ENCODE measurements at regions not wholly inside any gene's neighbourhood (a gene's known extent, or its start where the extent isn't known, plus 50 kb on each side); places are given as distances from the start of the nearest gene placed in this dataset.

DNA sequence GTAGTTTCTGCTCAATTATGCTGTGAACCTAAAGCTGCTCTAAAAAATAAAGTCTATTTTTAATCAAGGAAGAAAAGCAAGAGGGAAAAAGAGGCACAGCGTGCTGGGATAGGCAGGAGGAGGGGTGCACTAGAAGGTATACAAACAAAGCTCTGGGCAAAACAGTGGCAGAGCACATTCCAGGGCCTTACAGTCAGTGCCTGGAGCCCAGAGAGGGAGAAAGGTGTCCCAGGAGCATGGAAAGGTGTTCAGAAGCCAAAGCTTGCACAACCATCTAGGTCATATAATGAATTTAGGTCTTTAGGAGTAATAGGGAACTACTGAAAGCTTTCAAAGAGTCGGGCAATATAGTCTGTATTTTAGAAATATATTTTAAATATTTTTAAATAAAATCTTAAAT is 163.6 kb upstream of the PALMD start:
- TF ChIP-seq RXRA (IDR thresholded peaks at IDR 0.05) (no peak), CTCF (IDR thresholded peaks at IDR 0.05; ENCODE audit: low read depth, low read length, missing input control) (no peak)
- no peaks in the 10 kb centered on the region for H3K27me3 ChIP-seq (ENCODE audit: control insufficient read depth in 4 of 4, insufficient read depth in 4 of 4, low read length in 3 of 4)
- no peaks in the 10 kb centered on the region for H3K36me3 ChIP-seq (ENCODE audit: control insufficient read depth in 4 of 4, insufficient read depth in 3 of 4, low read depth in 1 of 4, low read length in 3 of 4)
- 73% methylated on average over 2 of the region's 2 CpGs for WGBS
- no peaks in the 10 kb centered on the region for H3K9me3 ChIP-seq (ENCODE audit: control insufficient read depth in 4 of 4, low read length in 3 of 4)
- no peak overlapping the region for H3K27ac ChIP-seq (ENCODE audit: low read depth in 1 of 2, low read length in 2 of 2)
- H3K4me1 ChIP-seq (ENCODE audit: control insufficient read depth in 4 of 4, insufficient read depth in 4 of 4, low read length in 3 of 4) = peaks cover 0 to 6% (median 3%) of the 10 kb centered on the region in 4 donors
- H3K4me3 ChIP-seq (ENCODE audit: low read depth in 1 of 3, low read length in 3 of 3) = no peak overlapping the region
- H3K9ac ChIP-seq (ENCODE audit: low read depth in 1 of 2, low read length in 2 of 2) = no peak overlapping the region
- DNase-seq (ENCODE audit: low spot score) = no peak

GRCh38 chr1:99482750-99483149 is 163.2 kb upstream of the PALMD start:
- Histone ChIP-seq H3K9ac (ENCODE audit: low read depth in 1 of 2, low read length in 2 of 2) (no peak overlapping the region), H3K4me3 (ENCODE audit: low read depth in 1 of 3, low read length in 3 of 3) (no peak overlapping the region), H3K27me3 (ENCODE audit: control insufficient read depth in 4 of 4, insufficient read depth in 4 of 4, low read length in 3 of 4) (no peaks in the 10 kb centered on the region), H3K4me1 (ENCODE audit: control insufficient read depth in 4 of 4, insufficient read depth in 4 of 4, low read length in 3 of 4) (peaks cover 0 to 6% (median 3%) of the 10 kb centered on the region in 4 donors), H3K36me3 (ENCODE audit: control insufficient read depth in 4 of 4, insufficient read depth in 3 of 4, low read depth in 1 of 4, low read length in 3 of 4) (no peaks in the 10 kb centered on the region), H3K9me3 (ENCODE audit: control insufficient read depth in 4 of 4, low read length in 3 of 4) (no peaks in the 10 kb centered on the region), H3K27ac (ENCODE audit: low read depth in 1 of 2, low read length in 2 of 2) (no peak overlapping the region)
- no peak for DNase-seq (ENCODE audit: low spot score)
- 87% methylated on average over 4 of the region's 4 CpGs for WGBS
- TF ChIP-seq RXRA (IDR thresholded peaks at IDR 0.05) = no peak
- TF ChIP-seq REST (IDR thresholded peaks at IDR 0.05) = no peak
- no peak for TF ChIP-seq JUND (IDR thresholded peaks at IDR 0.05)
- TF ChIP-seq, protein P1, sequence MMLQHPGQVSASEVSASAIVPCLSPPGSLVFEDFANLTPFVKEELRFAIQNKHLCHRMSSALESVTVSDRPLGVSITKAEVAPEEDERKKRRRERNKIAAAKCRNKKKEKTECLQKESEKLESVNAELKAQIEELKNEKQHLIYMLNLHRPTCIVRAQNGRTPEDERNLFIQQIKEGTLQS (IDR thresholded peaks at IDR 0.05) = no peak
- TF ChIP-seq FOXA1 (IDR thresholded peaks at IDR 0.05) = no peak
- TF ChIP-seq SP1 (IDR thresholded peaks at IDR 0.05) = no peak
- TF ChIP-seq GABPA (IDR thresholded peaks at IDR 0.05 in 1 of 2, conservative IDR thresholded peaks at IDR 0.05 in 1 of 2) = no peak
- TF ChIP-seq, protein P2, sequence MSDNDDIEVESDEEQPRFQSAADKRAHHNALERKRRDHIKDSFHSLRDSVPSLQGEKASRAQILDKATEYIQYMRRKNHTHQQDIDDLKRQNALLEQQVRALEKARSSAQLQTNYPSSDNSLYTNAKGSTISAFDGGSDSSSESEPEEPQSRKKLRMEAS (IDR thresholded peaks at IDR 0.05) = no peak
- TF ChIP-seq TAF1 (conservative IDR thresholded peaks at IDR 0.05) = no peak
- no peak for TF ChIP-seq ZBTB33 (IDR thresholded peaks at IDR 0.05)
- no peak for TF ChIP-seq CTCF (IDR thresholded peaks at IDR 0.05; ENCODE audit: low read depth, low read length, missing input control)
- TF ChIP-seq HNF4A (conservative IDR thresholded peaks at IDR 0.05) = no peak
- TF ChIP-seq HNF4G (IDR thresholded peaks at IDR 0.05) = no peak
- no peak for TF ChIP-seq FOXA2 (IDR thresholded peaks at IDR 0.05)
- TF ChIP-seq RAD21 (IDR thresholded peaks at IDR 0.05) = no peak
- TF ChIP-seq NR2F2 (IDR thresholded peaks at IDR 0.05) = no peak
- no peak for TF ChIP-seq EGR1 (IDR thresholded peaks at IDR 0.05; ENCODE audit: low read depth in 2 of 2)
- no peak for TF ChIP-seq YY1 (IDR thresholded peaks at IDR 0.05)
